ENCODE measurements at regions not wholly inside any gene's neighbourhood (a gene's known extent, or its start where the extent isn't known, plus 50 kb on each side); places are given as distances from the start of the nearest gene placed in this dataset.

DNA sequence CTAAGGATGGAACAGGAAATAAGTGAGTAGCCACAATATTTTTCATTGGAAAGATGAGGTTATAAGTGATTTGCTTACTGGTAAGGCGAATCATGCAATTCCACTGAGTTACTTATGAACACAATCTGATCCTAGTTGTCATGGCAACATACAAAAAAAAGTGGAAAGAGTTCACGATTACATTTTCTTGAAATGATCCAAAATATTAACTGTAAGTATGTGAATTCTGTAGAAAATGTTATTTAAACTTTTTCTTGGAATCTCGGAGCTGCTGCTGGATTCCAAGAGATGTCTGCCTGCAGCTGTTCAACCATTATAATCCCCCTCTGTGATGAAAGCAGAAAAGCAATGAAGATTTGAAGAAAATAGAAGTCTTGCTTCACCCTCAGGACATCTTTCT, 120.5 kb downstream of the KBTBD8 start:
- Histone ChIP-seq H3K14ac (replicated peaks; ENCODE audit: low read depth, low read length) (no peak overlapping the region), H2BK15ac (ENCODE audit: low read depth, low read length) (no peak overlapping the region), H2AK9ac (replicated peaks; ENCODE audit: low read depth, low read length, poor library complexity) (no peak overlapping the region), H2AFZ (replicated peaks; ENCODE audit: low read length, poor library complexity) (no peak overlapping the region), H3K9me3 (ENCODE audit: control insufficient read depth, insufficient read depth, low read length) (no peaks in the 10 kb centered on the region), H3K79me1 (ENCODE audit: low read depth in 1 of 2, low read length in 2 of 2) (no peaks in the 10 kb centered on the region), H3K27me3 (ENCODE audit: control insufficient read depth, insufficient read depth, low read length) (no peaks in the 10 kb centered on the region), H4K5ac (ENCODE audit: low read depth, low read length) (no peak overlapping the region), H2BK5ac (ENCODE audit: low read depth, low read length, poor library complexity, severe bottlenecking) (no peak overlapping the region), H2AK5ac (ENCODE audit: low read depth, low read length) (no peak overlapping the region), H4K91ac (ENCODE audit: insufficient read depth, low read depth, low read length) (no peak overlapping the region), H2BK120ac (ENCODE audit: low read depth, low read length) (no peak overlapping the region), H3K23ac (ENCODE audit: low read depth, low read length) (no peak overlapping the region), H3K36me3 (ENCODE audit: control insufficient read depth, insufficient read depth, low read length) (no peaks in the 10 kb centered on the region), H2BK20ac (ENCODE audit: low read depth, low read length) (no peak overlapping the region), H3K9ac (ENCODE audit: low read depth, low read length) (no peak overlapping the region), H3K4me2 (ENCODE audit: low read depth, low read length) (no peak overlapping the region), H3K18ac (ENCODE audit: low read depth, low read length) (no peak overlapping the region), H3K4me3 (ENCODE audit: insufficient read depth, low read depth, low read length) (no peak overlapping the region), H3K4me1 (ENCODE audit: control insufficient read depth, insufficient read depth, low read length) (no peaks in the 10 kb centered on the region), H3K4ac (ENCODE audit: low read depth, low read length) (no peak overlapping the region), H3K9me1 (ENCODE audit: insufficient read depth, low read length) (no peaks in the 10 kb centered on the region), H4K8ac (ENCODE audit: low read depth in 2 of 2, low read length in 2 of 2) (no peak overlapping the region), H3K56ac (ENCODE audit: extremely low read depth, insufficient read depth, low read length) (no peak overlapping the region), H4K20me1 (ENCODE audit: insufficient read depth, low read length) (no peaks in the 10 kb centered on the region), H3K27ac (ENCODE audit: insufficient read depth, low read length) (no peak overlapping the region)
- no CpG with 5 or more reads among the region's 3 CpGs for WGBS, 2 experiments (ENCODE audit: extremely low coverage in 2 of 2, insufficient read length in 1 of 2)
- intact Hi-C loops (cut with micrococcal nuclease) (no loop called here), in situ Hi-C loops (cut with MboI; ENCODE audit: low sequenced_read_pairs) (loop anchor here (25.0 kb wide), 1 partner anchor 244 kb away; no protein-coding TSS in a partner anchor), dilution Hi-C loops (cut with HindIII; ENCODE audit: low sequenced_read_pairs, unreplicated experiment) (no loop called here)
- CTCF ChIA-PET = no interaction called here
- POLR2A ChIA-PET (ENCODE audit: unreplicated experiment) = no interaction called here
- BruUV-seq (replicated peaks) = no TSS peak
- ATAC-seq (ENCODE audit: low read depth) = no peak
- TF ChIP-seq FOS (IDR thresholded peaks at IDR 0.05; ENCODE audit: low read depth, low read length) (no peak), CEBPB (IDR thresholded peaks at IDR 0.05; ENCODE audit: low read depth, low read length) (no peak), MAFK (IDR thresholded peaks at IDR 0.05; ENCODE audit: low read depth, low read length) (no peak), NFE2L2 (IDR thresholded peaks at IDR 0.05; ENCODE audit: low read depth, low read length) (no peak), CHD1 (IDR thresholded peaks at IDR 0.05; ENCODE audit: low read depth, low read length) (no peak), ELK1 (IDR thresholded peaks at IDR 0.05; ENCODE audit: borderline replicate concordance, low read depth, low read length) (no peak), RAD21 (IDR thresholded peaks at IDR 0.05; ENCODE audit: low read length) (no peak), RFX5 (IDR thresholded peaks at IDR 0.05; ENCODE audit: low read depth, low read length) (no peak), BHLHE40 (IDR thresholded peaks at IDR 0.05; ENCODE audit: low read depth, low read length) (no peak), CTCF (conservative IDR thresholded peaks at IDR 0.05; ENCODE audit: low read depth, low read length) (no peak), SMC3 (IDR thresholded peaks at IDR 0.05; ENCODE audit: low read depth, low read length) (no peak), USF2 (IDR thresholded peaks at IDR 0.05; ENCODE audit: low read depth, low read length) (no peak), MXI1 (IDR thresholded peaks at IDR 0.05; ENCODE audit: borderline replicate concordance, low read depth, low read length) (no peak), RCOR1 (IDR thresholded peaks at IDR 0.05; ENCODE audit: insufficient replicate concordance, low read length) (no peak), POLR2A (IDR thresholded peaks at IDR 0.05; ENCODE audit: low read depth, low read length) (no peak), MAZ (IDR thresholded peaks at IDR 0.05; ENCODE audit: borderline replicate concordance, low read depth, low read length) (no peak)
- DNase-seq = no peak
